Activated CD8-positive, alpha-beta T cell treated with anti-CD3 and anti-CD28 coated beads, Interleukin-2, amount 10 ng/mL, durations not matched to agents 7 days and 5 days (primary cell): ENCODE measurements at regions not wholly inside any gene's neighbourhood (a gene's known extent, or its start where the extent isn't known, plus 50 kb on each side); places are given as distances from the start of the nearest gene placed in this dataset.

Experiments used
- ATAC-seq: fragments of 150-1000 bp; cut with Tn5 transposase; one replicate; pipeline ENCODE4 v1.10.0; 2021; ENCODE audit warnings: moderate library complexity
- CTCF ChIA-PET: fragments of 350-600 bp; sonication (Branson Sonifier 250); formaldehyde crosslinking; loops from one replicate; lab custom pipeline; 2021; ENCODE audit warnings: antibody characterized with exemption; lab: Charles Lee
- POLR2A ChIA-PET: fragments of 350-600 bp; sonication (Branson Sonifier 250); formaldehyde crosslinking; loops from one replicate; lab custom pipeline; 2021; ENCODE audit warnings: antibody characterized with exemption; lab: Charles Lee
- DNase-seq: peaks from one replicate; pipeline ENCODE4 v3.0.0-alpha.2; 2020
- H3K27ac Mint-ChIP-seq: one replicate; pipeline ENCODE4 v1.8.0; 2021; ENCODE audit warnings: mild to moderate bottlenecking, mixed read lengths
- H3K27me3 Mint-ChIP-seq: one replicate; pipeline ENCODE4 v1.8.0; 2021; ENCODE audit warnings: low read depth, mixed read lengths
- H3K36me3 Mint-ChIP-seq: one replicate; pipeline ENCODE4 v1.8.0; 2021; ENCODE audit warnings: low read depth, mixed read lengths
- H3K4me1 Mint-ChIP-seq: one replicate; pipeline ENCODE4 v1.8.0; 2021; ENCODE audit warnings: low read depth, mixed read lengths
- H3K4me3 Mint-ChIP-seq: one replicate; pipeline ENCODE4 v1.8.0; 2021; ENCODE audit warnings: mild to moderate bottlenecking, mixed read lengths
- H3K9me3 Mint-ChIP-seq: one replicate; pipeline ENCODE4 v1.8.0; 2022; ENCODE audit warnings: mixed read lengths; ENCODE audit not compliant: insufficient read depth

GRCh38 chr3:127136024-127136600, 56.8 kb upstream of the PRR23E start:
- no peaks in the 10 kb centered on the region for H3K4me1 Mint-ChIP-seq
- POLR2A ChIA-PET = no interaction called here

DNA sequence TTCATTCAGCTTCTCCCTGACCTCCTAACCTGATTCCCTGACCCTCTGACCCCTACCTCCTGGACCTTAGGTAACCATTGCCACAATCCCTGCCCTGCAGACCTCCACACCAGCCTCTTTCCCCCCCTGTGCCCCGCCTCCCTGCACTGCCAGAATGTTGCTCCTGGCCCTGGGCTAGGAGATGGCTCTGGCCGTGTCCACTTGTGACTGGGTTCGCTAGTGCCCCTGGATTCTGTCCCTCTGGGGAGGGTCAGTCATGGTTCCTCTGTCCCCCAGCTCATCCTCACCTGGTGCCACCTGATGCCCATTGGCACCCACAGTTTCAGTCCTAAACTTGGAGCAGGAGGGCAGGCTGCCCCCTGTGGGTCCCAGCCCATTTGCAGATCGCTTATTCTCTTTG, 56.2 kb upstream of the PRR23E start:
- no peak overlapping the region for H3K27ac Mint-ChIP-seq
- ChIA-PET POLR2A (no interaction called here), CTCF (no interaction called here)

More at GRCh38 chr3:127136024-127136600, 56.8 kb upstream of the PRR23E start:
- Mint-ChIP-seq H3K4me3 (no peak overlapping the region), H3K36me3 (no peaks in the 10 kb centered on the region), H3K27me3 (peaks cover 24% of the 10 kb centered on the region), H3K9me3 (no peaks in the 10 kb centered on the region), H3K27ac (no peak overlapping the region)
- DNase-seq (no peak), ATAC-seq (no peak)
- CTCF ChIA-PET = no interaction called here

GRCh38 chr3:127137113-127137512, 55.8 kb upstream of the PRR23E start:
- no peaks in the 10 kb centered on the region for H3K4me1 Mint-ChIP-seq
- ATAC-seq (no peak), DNase-seq (no peak)
- H3K27ac Mint-ChIP-seq = no peak overlapping the region
- H3K36me3 Mint-ChIP-seq = no peaks in the 10 kb centered on the region
- CTCF ChIA-PET = no interaction called here
- H3K27me3 Mint-ChIP-seq = peaks cover 24% of the 10 kb centered on the region
- POLR2A ChIA-PET = no interaction called here
- no peak overlapping the region for H3K4me3 Mint-ChIP-seq
- H3K9me3 Mint-ChIP-seq = no peaks in the 10 kb centered on the region

More for the DNA sequence above, 56.2 kb upstream of the PRR23E start:
- Mint-ChIP-seq H3K4me1 (no peaks in the 10 kb centered on the region), H3K36me3 (no peaks in the 10 kb centered on the region), H3K27me3 (peaks cover 24% of the 10 kb centered on the region), H3K4me3 (no peak overlapping the region), H3K9me3 (no peaks in the 10 kb centered on the region)
- DNase-seq = no peak
- no peak for ATAC-seq

- H3K4me3 Mint-ChIP-seq = no peak overlapping the region
- no peaks in the 10 kb centered on the region for H3K4me1 Mint-ChIP-seq
- no peaks in the 10 kb centered on the region for H3K9me3 Mint-ChIP-seq
- no peak overlapping the region for H3K27ac Mint-ChIP-seq
- no peak for ATAC-seq
- H3K27me3 Mint-ChIP-seq = peaks cover 24% of the 10 kb centered on the region
- ChIA-PET CTCF (no interaction called here), POLR2A (no interaction called here)
- no peaks in the 10 kb centered on the region for H3K36me3 Mint-ChIP-seq
- DNase-seq = no peak
Observed at GRCh38 chr3:127137757-127138536, 55.0 kb upstream of the PRR23E start.

- ChIA-PET POLR2A (no interaction called here), CTCF (no interaction called here)
- H3K36me3 Mint-ChIP-seq = no peaks in the 10 kb centered on the region
- H3K27ac Mint-ChIP-seq = no peak overlapping the region
- H3K27me3 Mint-ChIP-seq = peaks cover 16% of the 10 kb centered on the region
- H3K4me3 Mint-ChIP-seq = no peak overlapping the region
- DNase-seq (no peak), ATAC-seq (no peak)
- H3K9me3 Mint-ChIP-seq = no peaks in the 10 kb centered on the region
- H3K4me1 Mint-ChIP-seq = no peaks in the 10 kb centered on the region
Observed at GRCh38 chr3:127139601-127140500, 53.1 kb upstream of the PRR23E start.

DNA sequence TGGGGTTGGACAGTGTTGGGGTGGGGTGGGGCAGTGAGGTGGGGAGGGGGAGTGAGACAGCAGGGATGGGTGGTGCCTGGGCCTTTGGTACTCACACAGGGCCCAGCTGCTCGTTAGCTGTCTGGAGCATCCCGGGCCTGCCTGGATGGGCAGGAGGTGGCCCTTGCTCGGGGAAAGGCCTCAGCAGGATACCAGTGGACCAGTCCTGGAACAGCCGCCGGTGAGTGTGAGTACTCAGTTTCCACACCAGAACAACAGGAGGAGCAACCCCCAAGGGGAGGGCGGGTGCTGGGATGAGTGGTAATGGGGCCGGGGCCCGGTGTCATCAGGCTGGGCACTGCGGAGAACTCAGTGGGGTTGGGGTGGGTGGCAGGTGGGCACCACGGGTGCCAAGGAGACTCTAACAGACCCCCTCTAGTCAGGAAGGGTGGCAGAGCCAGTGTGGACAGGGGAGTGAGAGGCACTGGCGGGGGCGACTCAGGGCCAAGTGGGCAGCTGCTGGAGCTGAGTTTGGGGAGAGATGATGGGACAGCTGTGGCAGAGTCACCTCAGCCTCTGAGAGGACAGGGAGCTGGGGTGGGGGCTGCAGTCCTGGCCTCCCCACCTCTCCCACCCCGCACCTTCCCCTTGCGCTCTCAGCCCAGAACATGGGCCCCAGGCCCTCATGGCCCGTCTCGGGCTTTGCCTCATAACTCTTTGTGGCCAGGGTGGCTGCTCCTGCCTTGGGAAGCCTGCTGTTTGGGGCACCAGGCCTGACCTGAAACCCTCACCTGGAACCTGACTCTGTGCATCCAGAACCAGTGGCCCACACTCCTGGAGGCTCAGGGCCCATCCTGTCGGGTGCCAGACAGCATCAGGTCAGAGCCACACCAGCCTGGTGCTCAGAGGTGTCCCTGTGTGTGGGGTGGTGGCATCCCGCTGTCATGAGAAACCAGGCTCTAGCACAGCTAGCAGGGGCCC, 52.1 kb upstream of the PRR23E start:
- Mint-ChIP-seq H3K4me3 (no peak overlapping the region), H3K27ac (no peak overlapping the region), H3K27me3 (peaks cover 9% of the 10 kb centered on the region), H3K4me1 (no peaks in the 10 kb centered on the region), H3K9me3 (no peaks in the 10 kb centered on the region), H3K36me3 (no peaks in the 10 kb centered on the region)
- ATAC-seq (no peak), DNase-seq (no peak)
- ChIA-PET CTCF (no interaction called here), POLR2A (no interaction called here)

GRCh38 chr3:127141921-127142730, 50.8 kb upstream of the PRR23E start:
- Mint-ChIP-seq H3K9me3 (no peaks in the 10 kb centered on the region), H3K27ac (no peak overlapping the region), H3K27me3 (peaks cover 2% of the 10 kb centered on the region), H3K4me1 (no peaks in the 10 kb centered on the region), H3K4me3 (no peak overlapping the region), H3K36me3 (no peaks in the 10 kb centered on the region)
- no peak for DNase-seq
- POLR2A ChIA-PET = no interaction called here
- CTCF ChIA-PET = no interaction called here
- no peak for ATAC-seq
